Panc1 (cell line): ENCODE measurements at regions not wholly inside any gene's neighbourhood (a gene's known extent, or its start where the extent isn't known, plus 50 kb on each side); places are given as distances from the start of the nearest gene placed in this dataset.
"Not testable (repeated sequence)": the region's sequence is repeated elsewhere in the genome, so short reads cannot be mapped to it uniquely, and the experiment has no call there.

Experiments
- ATAC-seq: fragments of 200-7000 bp; cut with Tn5 transposase; 2 replicates; pipeline ENCODE4 v1.9.1; 2020; ENCODE audit warnings: mild to moderate bottlenecking, moderate library complexity
- BruUV-seq: library from RNA; stranded (reverse); fragments of 400-500 nt; replicated peaks from 2 replicates; lab custom pipeline; 2021; lab: Mats Ljungman, UMichigan
- CTCF ChIA-PET: fragments of 300-600 bp; sonication (Branson Sonifier 250); formaldehyde crosslinking; loops from one replicate; lab custom pipeline; 2022; ENCODE audit warnings: antibody characterized with exemption; lab: Charles Lee
- POLR2A ChIA-PET: fragments of 300-600 bp; sonication (Branson Sonifier 250); formaldehyde crosslinking; loops from one replicate; lab custom pipeline; 2022; ENCODE audit warnings: antibody characterized with exemption; lab: Charles Lee
- DNase-seq: peaks from one replicate; pipeline ENCODE4 v3.0.0-alpha.2; 2010; ENCODE audit warnings: low read depth, low spot score
- H3K27ac ChIP-seq: 2 replicates; pipeline ENCODE4 v1.5.1; 2011; ENCODE audit warnings: mild to moderate bottlenecking, low read length, inconsistent platforms
- H3K27me3 ChIP-seq: fragments of 200-500 bp; sonication (Bioruptor generic); 2 replicates; pipeline ENCODE4 v1.6.0; 2014; ENCODE audit warnings: low read length, inconsistent platforms; ENCODE audit not compliant: control insufficient read depth, insufficient read depth
- H3K36me3 ChIP-seq: fragments of 200-500 bp; sonication (Bioruptor generic); 2 replicates; pipeline ENCODE4 v1.5.1; 2014; ENCODE audit warnings: inconsistent platforms, mild to moderate bottlenecking, low read length, moderate library complexity; ENCODE audit not compliant: control insufficient read depth, insufficient read depth
- H3K4me1 ChIP-seq: 2 replicates; pipeline ENCODE4 v1.5.1; 2011; ENCODE audit warnings: inconsistent platforms, mild to moderate bottlenecking, low read length, moderate library complexity; ENCODE audit not compliant: control insufficient read depth, insufficient read depth
- H3K4me3 ChIP-seq, 2 experiments: 2 replicates each; pipeline ENCODE4 v1.5.1; 2011 to 2012; ENCODE audit warnings: low read depth in 2 of 2, low read length in 2 of 2, mild to moderate bottlenecking in 2 of 2, inconsistent platforms in 1 of 2, moderate library complexity in 1 of 2
- H3K9me3 ChIP-seq: fragments of 200-500 bp; sonication (Bioruptor generic); 2 replicates; pipeline ENCODE4 v1.5.1; 2014; ENCODE audit warnings: low read depth, mild to moderate bottlenecking, inconsistent platforms, low read length, moderate library complexity; ENCODE audit not compliant: control insufficient read depth, insufficient read depth
- POLR2AphosphoS5 ChIP-seq: IDR thresholded peaks from 2 replicates; pipeline ENCODE4 v1.6.1; 2012; ENCODE audit warnings: mild to moderate bottlenecking, low read depth, low read length, moderate library complexity
- SIN3A ChIP-seq: IDR thresholded peaks from 2 replicates; pipeline ENCODE4 v1.6.1; 2012; ENCODE audit warnings: low read depth, mild to moderate bottlenecking, low read length, moderate library complexity, borderline replicate concordance; ENCODE audit not compliant: insufficient read depth
- TCF7L2 ChIP-seq: IDR thresholded peaks from 2 replicates; pipeline ENCODE4 v1.6.1; 2011; ENCODE audit warnings: mild to moderate bottlenecking, low read depth, low read length, inconsistent platforms
- in situ Hi-C: cut with HindIII; loops from 2 replicates; pipeline ENCODE4 v1.10.0; 2016; ENCODE audit warnings: low sequenced_read_pairs, low pct_unique_long_range_greater_than_20kb
- intact Hi-C: fragments of 100-400 bp; cut with micrococcal nuclease; formaldehyde crosslinking; loops from one replicate; pipeline ENCODE4 v1.10.0; 2022; ENCODE audit not compliant: unreplicated experiment
- TF ChIP-seq, protein P1 (sequence below): fragments of 450-650 bp; IDR thresholded peaks from 2 replicates; pipeline ENCODE4 v1.5.1; 2017; ENCODE audit warnings: mild to moderate bottlenecking
- TF ChIP-seq, protein P2 (sequence below), 2 experiments: IDR thresholded peaks; 2 replicates each; pipeline ENCODE4 v1.6.1; 2011 to 2012; ENCODE audit warnings: low read depth in 2 of 2, control low read depth in 1 of 2, low read length in 1 of 2, mild to moderate bottlenecking in 1 of 2, moderate library complexity in 1 of 2; ENCODE audit not compliant: insufficient read depth in 1 of 2

DNA sequence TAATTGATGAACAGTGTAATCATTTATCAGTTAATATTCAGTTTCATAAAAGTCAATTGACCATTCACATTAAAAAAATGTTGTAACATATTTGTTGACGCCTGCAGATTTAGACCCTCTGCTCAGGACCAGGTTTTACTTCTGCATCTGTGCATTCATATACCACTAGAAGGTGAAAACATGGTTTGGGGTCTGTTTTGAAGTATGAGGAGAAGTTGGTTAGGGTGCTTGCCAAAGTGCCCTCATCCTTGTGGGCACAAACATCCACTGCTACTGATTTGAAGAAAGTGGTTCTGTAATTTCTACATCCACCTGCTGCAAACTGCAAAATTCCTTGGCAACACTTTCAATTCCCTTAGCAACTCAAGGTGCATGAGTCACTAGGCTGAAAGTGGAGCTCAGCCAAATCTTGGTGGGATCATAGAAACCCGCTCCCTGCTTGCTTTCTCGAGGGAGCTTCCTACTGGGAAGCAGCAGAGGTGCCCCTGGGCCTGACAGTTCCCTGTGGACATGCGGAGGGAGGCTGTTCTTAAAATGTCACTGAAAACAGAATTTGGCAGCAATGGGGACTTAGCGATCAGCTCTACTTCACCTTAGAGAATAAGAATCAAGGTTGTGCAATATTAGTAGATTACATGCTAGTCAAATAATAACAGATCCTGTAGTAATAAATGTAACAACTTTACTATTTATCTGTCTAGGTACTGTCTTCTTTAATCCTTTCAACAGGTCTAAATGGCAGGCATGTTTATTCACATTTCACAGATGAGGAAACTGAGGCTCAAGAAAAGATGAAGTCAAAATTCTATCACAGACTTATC is 301.0 kb upstream of the TBL1XR1 start:
- ATAC-seq = peak; percentile 44; the same call in 1 of the 2 replicates
- intact Hi-C loops = no loop called here
- DNase-seq = no peak
- H3K4me1 ChIP-seq = peaks cover 12% of the 10 kb centered on the region; the same call in 1 of the 2 replicates
- TF ChIP-seq, protein P1, sequence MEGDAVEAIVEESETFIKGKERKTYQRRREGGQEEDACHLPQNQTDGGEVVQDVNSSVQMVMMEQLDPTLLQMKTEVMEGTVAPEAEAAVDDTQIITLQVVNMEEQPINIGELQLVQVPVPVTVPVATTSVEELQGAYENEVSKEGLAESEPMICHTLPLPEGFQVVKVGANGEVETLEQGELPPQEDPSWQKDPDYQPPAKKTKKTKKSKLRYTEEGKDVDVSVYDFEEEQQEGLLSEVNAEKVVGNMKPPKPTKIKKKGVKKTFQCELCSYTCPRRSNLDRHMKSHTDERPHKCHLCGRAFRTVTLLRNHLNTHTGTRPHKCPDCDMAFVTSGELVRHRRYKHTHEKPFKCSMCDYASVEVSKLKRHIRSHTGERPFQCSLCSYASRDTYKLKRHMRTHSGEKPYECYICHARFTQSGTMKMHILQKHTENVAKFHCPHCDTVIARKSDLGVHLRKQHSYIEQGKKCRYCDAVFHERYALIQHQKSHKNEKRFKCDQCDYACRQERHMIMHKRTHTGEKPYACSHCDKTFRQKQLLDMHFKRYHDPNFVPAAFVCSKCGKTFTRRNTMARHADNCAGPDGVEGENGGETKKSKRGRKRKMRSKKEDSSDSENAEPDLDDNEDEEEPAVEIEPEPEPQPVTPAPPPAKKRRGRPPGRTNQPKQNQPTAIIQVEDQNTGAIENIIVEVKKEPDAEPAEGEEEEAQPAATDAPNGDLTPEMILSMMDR = no peak
- TF ChIP-seq SIN3A (no peak), POLR2AphosphoS5 (no peak), TCF7L2 (no peak)
- TF ChIP-seq, protein P2, sequence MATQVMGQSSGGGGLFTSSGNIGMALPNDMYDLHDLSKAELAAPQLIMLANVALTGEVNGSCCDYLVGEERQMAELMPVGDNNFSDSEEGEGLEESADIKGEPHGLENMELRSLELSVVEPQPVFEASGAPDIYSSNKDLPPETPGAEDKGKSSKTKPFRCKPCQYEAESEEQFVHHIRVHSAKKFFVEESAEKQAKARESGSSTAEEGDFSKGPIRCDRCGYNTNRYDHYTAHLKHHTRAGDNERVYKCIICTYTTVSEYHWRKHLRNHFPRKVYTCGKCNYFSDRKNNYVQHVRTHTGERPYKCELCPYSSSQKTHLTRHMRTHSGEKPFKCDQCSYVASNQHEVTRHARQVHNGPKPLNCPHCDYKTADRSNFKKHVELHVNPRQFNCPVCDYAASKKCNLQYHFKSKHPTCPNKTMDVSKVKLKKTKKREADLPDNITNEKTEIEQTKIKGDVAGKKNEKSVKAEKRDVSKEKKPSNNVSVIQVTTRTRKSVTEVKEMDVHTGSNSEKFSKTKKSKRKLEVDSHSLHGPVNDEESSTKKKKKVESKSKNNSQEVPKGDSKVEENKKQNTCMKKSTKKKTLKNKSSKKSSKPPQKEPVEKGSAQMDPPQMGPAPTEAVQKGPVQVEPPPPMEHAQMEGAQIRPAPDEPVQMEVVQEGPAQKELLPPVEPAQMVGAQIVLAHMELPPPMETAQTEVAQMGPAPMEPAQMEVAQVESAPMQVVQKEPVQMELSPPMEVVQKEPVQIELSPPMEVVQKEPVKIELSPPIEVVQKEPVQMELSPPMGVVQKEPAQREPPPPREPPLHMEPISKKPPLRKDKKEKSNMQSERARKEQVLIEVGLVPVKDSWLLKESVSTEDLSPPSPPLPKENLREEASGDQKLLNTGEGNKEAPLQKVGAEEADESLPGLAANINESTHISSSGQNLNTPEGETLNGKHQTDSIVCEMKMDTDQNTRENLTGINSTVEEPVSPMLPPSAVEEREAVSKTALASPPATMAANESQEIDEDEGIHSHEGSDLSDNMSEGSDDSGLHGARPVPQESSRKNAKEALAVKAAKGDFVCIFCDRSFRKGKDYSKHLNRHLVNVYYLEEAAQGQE (IDR thresholded peaks at IDR 0.05; ENCODE audit: insufficient read depth in 1 of 2, low read depth in 2 of 2, low read length in 1 of 2) = no peak
- no peaks in the 10 kb centered on the region for H3K27me3 ChIP-seq
- no peaks in the 10 kb centered on the region for H3K36me3 ChIP-seq
- in situ Hi-C loops = no loop called here
- H3K4me3 ChIP-seq = no peak overlapping the region
- ChIA-PET POLR2A (no interaction called here), CTCF (no interaction called here)
- H3K9me3 ChIP-seq = no peaks in the 10 kb centered on the region
- no TSS peak for BruUV-seq
- H3K27ac ChIP-seq = peak overlapping the region; percentile 32; the same call in 1 of the 2 replicates

DNA sequence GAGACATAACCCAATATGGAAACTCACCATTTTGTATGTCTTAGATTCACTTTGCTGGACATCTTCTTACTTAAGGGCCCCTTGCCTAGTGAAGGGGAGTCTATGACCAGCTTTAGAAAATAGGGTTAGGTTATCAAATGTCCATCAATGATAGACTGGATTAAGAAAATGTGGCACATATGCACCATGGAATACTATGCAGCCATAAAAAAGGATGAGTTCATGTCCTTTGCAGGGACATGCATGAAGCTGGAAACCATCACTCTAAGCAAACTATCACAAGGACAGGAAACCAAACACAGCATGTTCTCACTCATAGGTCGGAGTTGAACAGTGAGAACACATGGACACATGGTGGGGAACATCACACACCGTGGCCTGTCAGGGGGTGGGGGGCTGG is 301.8 kb upstream of the TBL1XR1 start:
- H3K4me3 ChIP-seq, H3K36me3 ChIP-seq, H3K27me3 ChIP-seq, H3K9me3 ChIP-seq, CTCF ChIA-PET, in situ Hi-C loops, BruUV-seq, ATAC-seq, DNase-seq, intact Hi-C loops, POLR2A ChIA-PET: not testable (repeated sequence)
- Histone ChIP-seq H3K4me1 (peaks cover 12% of the 10 kb centered on the region; the same call in 1 of the 2 replicates), H3K27ac (peak overlapping the region; percentile 32; the same call in 1 of the 2 replicates)
